NCI-H82 (cell line): ENCODE measurements at regions not wholly inside any gene's neighbourhood (a gene's known extent, or its start where the extent isn't known, plus 50 kb on each side); places are given as distances from the start of the nearest gene placed in this dataset.
A peak's percentile ranks its signal among the peaks of the same experiment; 100 is the strongest.

Experiments used
- DNase-seq: peaks from one replicate; lab custom pipeline; 2025; lab: John Stamatoyannopoulos, UW

GRCh38 chr7:130970196-130970595, 236.2 kb upstream of the KLF14 start:
- DNase-seq = no peak

DNA sequence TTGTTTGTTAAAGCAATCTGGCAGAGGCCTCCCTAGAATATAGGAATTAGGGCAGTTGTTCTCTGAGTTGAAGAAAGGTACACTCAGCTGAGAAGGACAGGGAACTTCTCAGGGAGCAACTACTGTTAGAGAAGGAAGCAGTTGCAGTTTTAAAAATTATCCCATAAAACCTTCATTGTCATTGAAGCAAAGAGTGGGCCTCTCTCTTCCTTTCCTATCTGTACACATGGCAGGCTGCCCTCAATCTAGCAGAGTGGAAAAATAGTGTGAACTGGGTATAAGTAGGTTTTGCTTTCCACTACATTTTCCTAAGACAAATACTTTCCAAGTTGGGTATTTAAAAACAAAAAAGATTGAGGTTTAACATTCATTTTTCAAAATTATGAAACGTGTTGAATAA, 236.7 kb upstream of the KLF14 start:
- DNase-seq = no peak

DNA sequence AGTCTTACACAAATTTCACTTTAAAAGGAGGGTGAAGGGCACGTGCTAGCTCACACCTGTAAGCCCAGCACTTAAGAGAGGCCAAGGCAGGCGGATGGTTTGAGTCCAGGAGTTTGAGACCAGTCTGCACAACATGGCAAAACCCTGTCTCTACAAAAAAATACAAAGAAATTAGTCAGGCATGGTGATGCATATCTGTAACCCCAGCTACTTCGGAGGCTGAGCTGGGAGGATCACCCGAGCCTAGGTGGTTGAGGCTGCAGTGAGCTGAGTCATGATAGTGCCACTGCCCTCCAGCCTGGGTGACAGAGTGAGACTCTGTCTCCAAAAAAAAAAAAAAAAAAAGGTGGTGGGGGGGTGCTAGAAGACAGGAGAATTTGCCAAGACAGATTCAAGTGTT, 237.3 kb upstream of the KLF14 start:
- no peak for DNase-seq

DNA sequence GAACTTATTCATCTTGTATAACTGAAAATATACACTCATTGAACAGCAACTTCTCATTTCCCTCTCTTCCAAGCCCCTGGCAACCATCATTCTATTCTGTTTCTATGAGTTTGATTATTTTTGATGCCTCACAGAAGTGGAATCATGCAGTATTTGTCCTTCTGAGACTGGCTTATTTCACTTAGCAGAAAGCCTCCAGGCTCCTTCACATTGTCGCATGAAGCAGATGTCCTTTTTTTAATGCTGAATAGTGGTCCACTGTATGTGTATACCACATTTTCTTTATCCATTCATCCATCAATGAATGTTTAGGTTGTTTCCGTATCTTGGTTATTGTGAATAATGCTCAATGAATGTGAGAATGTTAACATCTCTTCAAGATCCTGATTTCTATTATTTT, 238.2 kb upstream of the KLF14 start:
- no peak for DNase-seq

GRCh38 chr7:130973637-130974036, 239.6 kb upstream of the KLF14 start:
- no peak for DNase-seq

GRCh38 chr7:130974169-130974568, 240.2 kb upstream of the KLF14 start:
- DNase-seq = no peak

- DNase-seq = no peak
Observed at GRCh38 chr7:130974794-130975193, 240.8 kb upstream of the KLF14 start.

DNA sequence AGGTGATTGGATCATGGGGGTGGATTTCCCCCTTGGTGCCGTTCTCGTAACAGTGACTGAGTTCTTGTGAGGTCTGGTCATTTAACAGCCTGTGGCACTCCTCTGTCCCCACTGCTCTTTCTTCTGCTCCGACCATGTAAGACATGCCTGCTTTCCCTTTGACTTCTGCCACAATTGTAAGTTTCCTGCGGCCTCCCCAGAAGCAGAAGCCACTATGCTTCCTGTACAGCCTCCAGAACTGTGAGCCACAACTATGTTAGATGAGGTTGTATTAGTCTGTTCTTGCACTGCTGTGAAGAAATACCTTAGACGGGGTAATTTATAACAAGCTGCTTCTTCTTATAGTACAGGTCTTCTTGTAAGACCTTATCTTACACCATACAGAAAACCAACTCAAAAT, 241.7 kb upstream of the KLF14 start:
- no peak for DNase-seq

DNA sequence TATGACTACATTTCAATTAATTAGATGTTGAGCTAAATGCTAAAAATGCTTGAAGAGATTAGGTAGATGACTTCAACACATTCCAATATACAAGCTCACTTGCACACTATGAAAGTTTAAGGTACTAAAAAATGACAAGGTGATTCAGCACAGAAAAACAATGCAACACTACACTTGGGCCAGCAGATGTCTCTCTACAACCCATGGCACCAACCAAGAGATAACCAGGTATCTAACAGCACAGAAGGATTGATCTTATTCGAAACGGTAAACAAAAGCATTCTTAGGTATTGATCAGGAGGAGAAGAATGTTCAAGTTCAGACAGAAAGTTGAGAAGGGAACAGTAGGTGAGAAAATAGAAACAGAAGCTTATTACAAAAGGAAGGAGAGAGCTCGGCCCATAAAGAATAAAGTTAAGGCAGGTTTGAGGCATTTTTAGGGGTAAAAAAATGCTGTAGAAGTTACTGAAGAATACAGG, 248.2 kb upstream of the KLF14 start:
- peak; percentile 58 for DNase-seq

DNA sequence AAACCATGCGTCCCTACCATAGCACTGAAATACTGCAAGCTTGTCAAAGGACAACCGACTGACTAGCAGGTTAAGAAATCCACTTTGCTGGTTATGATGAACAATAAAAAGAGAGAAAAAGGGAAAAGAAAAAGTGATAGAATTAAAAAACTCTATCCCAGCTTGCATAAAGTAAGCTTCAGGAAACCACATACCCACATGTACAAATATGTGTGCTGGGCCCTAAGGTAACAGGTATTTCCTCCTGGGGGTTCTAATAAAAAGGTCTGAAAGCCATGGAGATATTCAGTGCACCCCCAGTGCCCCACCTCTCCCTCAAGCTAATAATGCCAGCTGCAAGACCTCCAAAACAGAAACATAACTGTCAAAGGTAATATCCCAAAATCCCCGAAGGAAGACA, 248.6 kb upstream of the KLF14 start:
- DNase-seq = no peak

DNA sequence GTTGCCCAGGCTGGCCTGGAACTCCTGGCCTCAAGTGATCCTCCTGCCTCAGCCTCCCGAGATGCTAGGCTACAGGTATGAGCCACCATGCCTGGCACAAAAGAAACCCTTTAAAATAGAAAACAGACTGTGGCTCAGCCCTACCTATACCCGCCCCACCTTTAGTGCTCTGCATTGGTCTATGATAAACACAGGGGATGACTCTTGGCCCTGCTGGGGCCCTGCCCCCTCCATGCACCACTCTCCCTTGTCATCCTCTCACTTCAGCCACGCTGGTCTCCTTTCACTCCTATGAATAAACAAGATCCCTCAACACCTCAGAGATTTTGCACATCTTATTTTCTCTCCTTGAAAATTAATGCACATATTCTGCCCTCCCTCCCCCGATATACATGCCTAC, 251.4 kb upstream of the KLF14 start:
- DNase-seq = no peak

- DNase-seq = no peak
Observed at GRCh38 chr7:130986261-130986690, 252.3 kb upstream of the KLF14 start.

DNA sequence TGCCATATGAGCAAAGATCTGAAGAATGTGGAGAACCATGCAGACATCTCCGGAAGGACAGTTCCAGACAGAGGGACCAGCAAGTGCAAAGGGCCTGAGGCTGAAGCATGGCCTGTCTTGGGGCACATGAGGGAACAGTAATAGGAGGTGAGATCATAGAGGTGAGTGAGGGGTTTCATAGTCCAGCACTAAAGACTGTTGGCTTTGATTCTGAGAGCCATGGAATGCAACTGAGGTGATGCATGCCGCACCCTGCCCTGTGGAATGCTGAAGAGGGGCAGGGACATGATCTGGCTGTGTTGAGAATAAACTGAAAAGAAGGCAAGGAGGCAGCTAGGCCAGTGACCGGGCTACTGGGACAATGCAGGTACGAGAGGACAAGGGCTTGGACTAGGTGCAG, 253.1 kb upstream of the KLF14 start:
- DNase-seq = no peak

DNA sequence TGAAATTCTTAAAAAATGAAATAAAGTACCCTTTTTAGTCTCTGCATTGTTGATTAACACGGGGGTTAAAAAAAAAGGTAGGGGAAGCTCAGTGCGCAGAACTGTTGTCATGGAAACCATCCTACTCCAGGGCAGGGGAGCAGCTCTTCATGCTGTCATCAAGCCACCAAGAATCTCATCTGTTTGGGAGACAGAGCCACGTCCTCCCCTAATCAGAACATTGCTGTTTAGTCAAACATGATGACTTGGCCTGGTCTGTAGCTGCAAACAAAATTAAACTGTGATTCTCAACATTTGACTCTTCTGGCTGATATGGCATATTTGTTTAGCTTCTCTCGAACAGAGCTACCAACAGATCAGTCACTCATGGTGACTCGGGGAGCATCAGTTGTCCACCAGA, 254.4 kb upstream of the KLF14 start:
- peak; percentile 2 for DNase-seq

DNA sequence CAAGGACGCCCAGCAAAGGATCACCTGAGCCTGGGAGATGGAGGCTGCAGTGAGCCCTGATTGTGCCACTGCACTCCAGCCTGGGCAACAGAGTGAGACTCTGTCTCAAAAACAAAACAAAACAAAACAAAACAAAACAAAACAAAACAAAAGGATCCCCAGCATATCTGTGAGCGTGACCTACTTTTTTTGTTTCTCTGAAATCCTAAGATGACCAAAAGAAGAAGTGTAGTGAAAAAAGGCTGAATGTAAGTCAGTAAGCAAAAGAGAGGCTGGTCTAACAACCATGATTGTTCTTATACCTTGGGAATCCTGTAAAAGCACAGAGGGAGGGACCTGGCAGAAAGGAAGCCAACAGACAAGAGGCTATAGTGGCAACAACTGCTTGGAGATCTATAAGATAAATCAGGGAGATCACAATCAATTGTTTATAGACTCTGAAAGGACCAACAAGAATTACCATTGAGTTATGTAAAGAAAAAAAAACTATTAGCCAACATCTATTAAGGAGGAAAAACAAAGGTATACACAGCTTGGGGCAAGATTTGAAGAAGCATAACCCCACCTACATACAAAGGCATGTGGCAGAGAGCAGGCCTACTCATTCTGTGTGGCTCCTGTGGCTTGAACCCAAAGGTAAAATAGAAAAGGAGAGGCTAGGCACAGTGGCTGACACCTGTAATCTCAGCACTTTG, 255.2 kb upstream of the KLF14 start:
- DNase-seq = no peak

- DNase-seq = no peak
Observed at GRCh38 chr7:130990178-130990832, 256.3 kb upstream of the KLF14 start.

DNA sequence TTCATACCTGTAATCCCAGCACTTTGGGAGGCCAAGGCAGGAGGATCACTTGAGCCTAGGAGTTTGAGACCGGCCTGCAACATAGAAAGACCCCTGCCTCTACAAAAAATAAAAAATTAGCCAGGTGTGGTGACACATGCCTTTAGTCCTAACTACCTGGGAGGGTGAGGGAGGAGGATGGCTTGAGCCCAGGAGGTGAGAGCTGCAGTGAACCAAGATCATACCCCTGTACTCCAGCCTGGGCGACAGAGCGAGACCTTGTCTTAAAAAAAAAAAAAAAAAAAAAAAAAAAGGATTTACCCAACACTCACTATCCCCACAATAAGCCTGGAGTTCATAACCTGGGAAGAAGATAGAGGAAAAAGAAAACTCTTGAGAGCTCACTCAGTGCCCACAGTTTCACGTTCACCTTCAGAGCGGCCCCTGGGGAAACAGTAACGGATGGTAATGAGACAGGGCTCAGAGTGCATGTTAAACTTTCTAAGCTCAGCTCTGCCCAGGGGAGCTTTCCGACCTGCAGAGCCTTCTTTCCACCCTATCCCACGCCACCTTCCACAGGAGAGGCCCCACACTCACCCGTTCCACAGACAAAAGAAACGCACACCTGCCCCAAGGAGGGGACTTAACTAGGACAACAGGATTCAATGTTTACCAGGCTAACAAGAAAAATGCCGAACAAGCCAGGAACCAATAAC, 259.8 kb upstream of the KLF14 start:
- DNase-seq = no peak

DNA sequence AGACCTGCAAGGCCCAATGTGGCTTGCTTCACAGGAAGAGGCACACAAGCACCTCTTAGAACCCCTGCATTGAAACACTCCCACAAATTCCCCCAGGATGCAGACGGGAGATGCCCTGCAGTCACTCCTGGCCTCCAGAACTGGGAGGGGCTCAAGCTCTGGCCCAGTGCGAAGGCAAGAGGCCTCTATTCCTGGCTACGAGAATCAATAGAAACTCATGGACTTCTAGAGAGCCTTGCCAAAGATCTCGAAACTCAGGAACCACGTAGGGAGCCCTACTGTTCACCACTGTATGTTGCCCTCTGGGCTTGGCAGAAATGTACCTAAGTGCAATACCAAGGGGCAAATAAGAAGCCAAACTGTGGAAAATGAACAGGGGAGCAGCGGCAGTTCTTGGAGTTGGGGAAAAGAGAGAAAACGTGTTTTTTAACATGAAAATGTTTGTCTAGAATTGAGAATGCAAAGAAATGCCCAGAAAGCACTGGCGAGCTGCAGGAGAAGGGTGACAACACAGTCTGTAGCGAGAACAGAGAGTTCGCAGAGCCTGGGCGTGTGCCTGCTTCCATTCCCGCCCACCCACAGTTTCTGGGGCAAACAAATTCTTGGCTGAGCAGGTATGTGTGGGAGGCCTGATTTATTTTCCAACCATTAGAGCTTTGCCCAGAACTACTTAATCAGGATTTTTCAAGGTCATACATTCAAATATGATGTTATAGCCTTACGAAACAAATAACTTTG, 260.5 kb upstream of the KLF14 start:
- no peak for DNase-seq

DNA sequence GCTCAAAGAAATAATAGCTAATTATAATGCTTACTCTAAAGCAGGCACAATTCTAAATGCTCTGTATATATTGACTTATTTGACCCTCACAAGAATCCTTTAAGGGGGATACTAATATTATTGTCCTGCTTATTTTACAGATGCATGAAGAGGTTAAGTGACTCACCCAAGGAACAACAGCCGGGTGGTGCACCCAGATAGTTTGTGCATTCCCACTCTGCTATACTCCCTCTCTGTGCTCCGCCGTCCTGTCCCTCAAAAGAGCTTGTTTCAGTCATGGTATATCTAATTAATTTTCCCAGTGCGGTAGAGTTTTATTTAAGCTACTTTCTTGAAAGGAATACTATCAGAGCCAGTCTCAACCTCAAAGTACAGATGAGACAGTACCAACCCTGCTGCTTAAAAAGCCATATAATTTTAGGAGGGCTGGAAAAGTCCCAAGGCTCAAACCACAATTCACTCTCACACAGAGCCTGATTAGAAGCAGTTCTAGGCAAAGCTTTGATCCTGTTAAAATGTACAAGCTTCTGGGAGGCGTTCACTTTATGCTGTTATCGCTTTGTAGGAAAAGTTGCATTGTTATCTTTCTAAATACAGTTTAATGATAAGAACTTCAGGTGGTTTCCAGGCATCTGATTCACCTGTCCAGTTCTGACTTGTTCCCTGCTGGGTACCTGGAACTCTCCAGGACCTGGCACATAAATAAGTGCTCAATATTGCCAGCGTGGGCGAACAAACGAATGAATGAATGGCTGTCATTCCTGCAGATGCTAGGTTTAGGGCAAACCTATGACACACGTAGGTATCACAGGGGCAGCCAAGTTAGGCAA, 261.5 kb upstream of the KLF14 start:
- no peak for DNase-seq

GRCh38 chr7:130996205-130996832, 262.3 kb upstream of the KLF14 start:
- DNase-seq = no peak

- no peak for DNase-seq
Observed at GRCh38 chr7:130996833-130997231, 262.8 kb upstream of the KLF14 start.
